GM12891 (cell line): ENCODE measurements at regions not wholly inside any gene's neighbourhood (a gene's known extent, or its start where the extent isn't known, plus 50 kb on each side); places are given as distances from the start of the nearest gene placed in this dataset.

ENCODE experiments used
- POLR2A ChIP-seq: IDR thresholded peaks from 2 replicates; pipeline ENCODE4 v1.6.1; 2011; ENCODE audit warnings: low read depth, low read length, control low read depth
- POLR2AphosphoS5 ChIP-seq: IDR thresholded peaks from 2 replicates; pipeline ENCODE4 v1.6.1; 2011; ENCODE audit warnings: low read depth, low read length, control low read depth
- SPI1 ChIP-seq: IDR thresholded peaks from 2 replicates; pipeline ENCODE4 v1.6.1; 2011; ENCODE audit warnings: low read depth, low read length, control low read depth
- TAF1 ChIP-seq: IDR thresholded peaks from 2 replicates; pipeline ENCODE4 v1.6.1; 2011; ENCODE audit warnings: low read depth, low read length, control low read depth

DNA sequence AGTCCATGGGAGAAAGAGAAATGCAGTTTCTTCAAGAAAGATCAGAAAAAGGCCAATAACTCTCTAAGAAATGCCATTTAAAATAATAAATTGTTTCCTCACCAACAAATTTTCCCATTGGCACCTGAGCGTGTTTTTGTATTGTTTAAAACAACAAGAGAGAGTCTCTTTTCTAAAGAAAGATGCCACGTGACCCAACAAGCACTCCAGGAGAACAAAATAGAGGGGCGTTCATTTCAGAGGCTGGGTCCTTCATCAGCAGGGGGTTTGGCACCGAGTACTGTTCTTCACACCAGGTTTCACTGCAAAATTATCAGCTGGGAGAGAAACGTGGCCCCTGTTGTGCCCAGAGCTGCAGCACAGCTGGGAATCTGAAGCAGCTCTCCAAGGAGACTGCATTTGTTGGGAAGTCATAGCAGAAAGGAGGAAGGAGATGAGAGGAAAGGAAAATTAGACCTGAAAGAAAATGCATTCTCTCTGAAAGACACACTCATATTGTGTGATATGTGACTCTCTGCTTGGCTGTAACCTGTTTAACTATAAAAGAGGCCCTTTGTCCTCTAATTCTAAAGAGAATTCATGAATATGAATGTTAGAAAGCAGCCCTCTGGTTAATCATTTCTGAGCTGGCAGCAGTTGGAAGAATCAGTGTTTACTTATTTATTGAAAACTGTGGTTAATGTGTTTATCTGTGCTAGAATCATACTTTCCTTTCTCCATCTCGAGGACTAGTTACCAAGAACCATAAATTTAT, 205.3 kb upstream of the CDH20 start:
- TF ChIP-seq POLR2A, result no peak
- no peak for TF ChIP-seq TAF1
- TF ChIP-seq POLR2AphosphoS5, result no peak
- no peak for TF ChIP-seq SPI1
